ENCODE measurements at regions not wholly inside any gene's neighbourhood (a gene's known extent, or its start where the extent isn't known, plus 50 kb on each side); places are given as distances from the start of the nearest gene placed in this dataset.

DNA sequence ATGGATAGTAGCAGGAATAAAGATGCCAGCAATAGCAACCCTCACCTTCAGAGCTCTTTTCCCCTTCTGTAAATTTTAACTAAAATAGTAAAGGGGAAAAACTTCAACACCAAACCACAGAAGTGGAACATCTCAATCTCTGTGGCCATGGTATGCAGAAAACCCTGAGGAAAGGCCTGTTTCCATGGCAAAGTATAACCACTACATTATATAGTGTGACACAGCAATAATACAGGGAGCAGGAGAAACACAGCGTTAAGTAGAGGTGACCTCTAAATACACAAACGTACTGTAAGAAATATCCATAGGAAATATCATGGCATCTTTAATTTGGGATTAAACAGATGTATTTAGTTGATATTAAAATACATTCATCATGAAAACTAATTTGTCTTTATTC is 106.4 kb downstream of the SLC24A2 start:
- H3K4me3 ChIP-seq (ENCODE audit: low read depth, low read length), result no peak overlapping the region
- TF ChIP-seq, protein P1, sequence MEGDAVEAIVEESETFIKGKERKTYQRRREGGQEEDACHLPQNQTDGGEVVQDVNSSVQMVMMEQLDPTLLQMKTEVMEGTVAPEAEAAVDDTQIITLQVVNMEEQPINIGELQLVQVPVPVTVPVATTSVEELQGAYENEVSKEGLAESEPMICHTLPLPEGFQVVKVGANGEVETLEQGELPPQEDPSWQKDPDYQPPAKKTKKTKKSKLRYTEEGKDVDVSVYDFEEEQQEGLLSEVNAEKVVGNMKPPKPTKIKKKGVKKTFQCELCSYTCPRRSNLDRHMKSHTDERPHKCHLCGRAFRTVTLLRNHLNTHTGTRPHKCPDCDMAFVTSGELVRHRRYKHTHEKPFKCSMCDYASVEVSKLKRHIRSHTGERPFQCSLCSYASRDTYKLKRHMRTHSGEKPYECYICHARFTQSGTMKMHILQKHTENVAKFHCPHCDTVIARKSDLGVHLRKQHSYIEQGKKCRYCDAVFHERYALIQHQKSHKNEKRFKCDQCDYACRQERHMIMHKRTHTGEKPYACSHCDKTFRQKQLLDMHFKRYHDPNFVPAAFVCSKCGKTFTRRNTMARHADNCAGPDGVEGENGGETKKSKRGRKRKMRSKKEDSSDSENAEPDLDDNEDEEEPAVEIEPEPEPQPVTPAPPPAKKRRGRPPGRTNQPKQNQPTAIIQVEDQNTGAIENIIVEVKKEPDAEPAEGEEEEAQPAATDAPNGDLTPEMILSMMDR (IDR thresholded peaks at IDR 0.05; ENCODE audit: low read depth, low read length), result no peak

- H3K4me3 ChIP-seq (ENCODE audit: low read depth, low read length), result no peak overlapping the region
- TF ChIP-seq, protein P1 (IDR thresholded peaks at IDR 0.05; ENCODE audit: low read depth, low read length), result no peak
These were observed 107.0 kb downstream of the SLC24A2 start for GRCh38 chr9:19681846-19682245.

GRCh38 chr9:19677924-19678323 is 110.9 kb downstream of the SLC24A2 start:
- TF ChIP-seq, protein P1 (IDR thresholded peaks at IDR 0.05; ENCODE audit: low read depth, low read length), result no peak

DNA sequence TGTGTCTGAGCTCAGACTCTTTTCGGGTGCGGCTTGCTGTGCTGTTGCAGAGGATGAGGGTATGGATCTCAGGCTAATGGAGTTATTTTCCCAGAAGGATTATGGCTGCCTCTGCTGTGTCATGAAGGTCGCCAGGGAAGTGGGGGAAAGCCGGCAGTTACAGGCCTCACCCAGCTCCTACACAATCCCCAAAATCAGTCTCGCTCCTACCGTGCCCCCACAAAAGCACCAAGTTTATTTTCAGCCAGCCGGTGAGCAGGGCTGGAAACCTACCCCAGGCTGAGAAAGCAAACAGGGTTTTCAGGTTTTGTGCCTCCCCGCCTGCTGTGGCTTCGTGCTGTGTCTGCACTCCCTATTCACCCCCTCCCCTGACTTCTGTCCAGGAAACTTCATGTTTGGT is 113.3 kb downstream of the SLC24A2 start:
- TF ChIP-seq, protein P1 (IDR thresholded peaks at IDR 0.05; ENCODE audit: low read depth, low read length), result no peak
- H3K4me3 ChIP-seq (ENCODE audit: low read depth, low read length), result no peak overlapping the region

More at GRCh38 chr9:19677924-19678323, 110.9 kb downstream of the SLC24A2 start:
- H3K4me3 ChIP-seq (ENCODE audit: low read depth, low read length), result no peak overlapping the region

DNA sequence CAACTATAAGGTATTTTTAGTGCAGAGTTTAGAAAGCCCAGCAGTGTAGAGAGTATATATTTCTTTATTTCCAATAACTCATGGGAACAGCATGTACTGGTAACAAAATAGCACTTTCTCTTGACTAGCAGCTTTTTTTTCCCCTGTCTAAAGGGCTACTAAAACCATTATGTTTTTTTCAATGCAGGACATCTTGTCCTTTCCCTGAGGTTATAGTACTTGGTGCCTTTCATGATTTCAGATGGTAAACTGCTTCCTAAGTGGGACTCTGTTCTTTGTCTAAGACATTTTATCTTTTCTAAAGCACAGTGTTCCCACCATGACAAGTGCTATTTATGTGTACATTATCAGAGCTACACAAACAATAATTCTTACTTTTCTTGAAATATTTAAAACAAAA is 122.3 kb downstream of the SLC24A2 start:
- H3K4me3 ChIP-seq (ENCODE audit: low read depth, low read length), result no peak overlapping the region
- TF ChIP-seq, protein P1 (IDR thresholded peaks at IDR 0.05; ENCODE audit: low read depth, low read length), result no peak

- no peak overlapping the region for H3K4me3 ChIP-seq (ENCODE audit: low read depth, low read length)
- TF ChIP-seq, protein P1 (IDR thresholded peaks at IDR 0.05; ENCODE audit: low read depth, low read length), result no peak
These were observed 123.5 kb downstream of the SLC24A2 start for GRCh38 chr9:19665146-19665863.

DNA sequence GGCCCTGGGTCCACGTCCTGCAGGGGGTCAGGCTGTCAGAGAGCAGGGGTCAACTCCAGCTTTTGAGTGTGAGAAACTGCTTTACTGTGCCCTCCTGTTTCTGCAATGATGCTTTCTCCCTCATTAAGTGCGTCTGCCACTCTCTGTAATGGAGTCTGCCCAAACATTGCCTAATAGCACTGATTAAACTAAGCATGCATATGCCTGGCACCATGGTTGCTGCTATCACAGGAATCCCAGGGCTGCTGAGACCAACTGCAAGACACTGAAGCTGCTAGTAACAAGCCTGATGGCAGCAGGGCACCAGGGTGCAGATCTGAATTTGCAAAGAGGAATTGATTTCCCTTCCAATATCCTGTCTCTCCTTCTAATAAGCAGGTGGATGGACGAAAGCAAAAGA is 125.3 kb downstream of the SLC24A2 start:
- H3K4me3 ChIP-seq (ENCODE audit: low read depth, low read length), result no peak overlapping the region
- TF ChIP-seq, protein P1 (IDR thresholded peaks at IDR 0.05; ENCODE audit: low read depth, low read length), result no peak

Data from WI38 (cell line).